ENCODE measurements at regions not wholly inside any gene's neighbourhood (a gene's known extent, or its start where the extent isn't known, plus 50 kb on each side); places are given as distances from the start of the nearest gene placed in this dataset.

GRCh38 chr10:120989996-120990598 lies 138.9 kb downstream of the WDR11 start:
- no peak for TF ChIP-seq IRF3 (IDR thresholded peaks at IDR 0.05)
- TF ChIP-seq TCF3 (IDR thresholded peaks at IDR 0.05; ENCODE audit: borderline replicate concordance, insufficient read depth, low read depth, low read length), result no peak
- no peak for TF ChIP-seq CREB1 (IDR thresholded peaks at IDR 0.05; ENCODE audit: low read depth)

Measured in GM12878 (cell line).